HG03521 (cell line): ENCODE measurements at regions not wholly inside any gene's neighbourhood (a gene's known extent, or its start where the extent isn't known, plus 50 kb on each side); places are given as distances from the start of the nearest gene placed in this dataset.

ENCODE experiments used
- ATAC-seq: cut with Tn5 transposase; IDR thresholded peaks from one replicate; pipeline ENCODE4 v1.9.1; 2021; ENCODE audit warnings: mild to moderate bottlenecking, moderate library complexity; ENCODE audit not compliant: unreplicated experiment

DNA sequence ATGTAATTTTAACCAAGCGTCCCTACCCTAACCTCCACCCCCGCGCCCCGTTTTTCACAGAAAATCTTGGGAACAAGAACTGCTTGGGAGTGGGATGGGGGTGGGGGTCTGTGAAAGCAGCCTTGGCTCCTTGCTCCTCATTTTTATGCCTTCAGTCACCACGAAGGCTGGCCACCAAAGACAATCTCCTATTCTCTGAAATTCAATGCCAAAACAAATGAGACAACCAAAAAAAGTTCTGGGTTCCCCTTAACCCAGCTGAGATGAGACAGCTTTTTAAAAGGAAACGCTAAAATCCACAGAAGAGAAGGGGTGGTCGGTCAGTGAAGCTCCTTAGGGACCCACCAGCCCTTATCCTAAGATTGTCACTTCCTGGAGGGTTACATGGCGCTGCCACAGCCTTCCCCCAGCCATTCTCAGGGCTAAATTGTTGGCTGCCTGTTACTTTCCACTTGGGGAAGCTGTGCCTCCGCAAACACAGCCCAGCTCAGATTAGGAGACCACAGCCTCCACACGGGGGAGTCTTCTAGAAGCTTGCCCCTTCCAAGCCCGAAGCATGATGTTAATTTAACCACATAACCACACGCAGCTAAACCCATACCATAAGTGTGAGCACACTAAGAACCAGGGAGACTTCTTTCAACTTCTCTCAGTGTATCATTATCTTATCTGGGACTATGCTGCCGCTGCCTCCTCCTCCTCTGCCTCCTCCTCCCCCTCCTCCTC is 136.3 kb downstream of the FOXD1 start:
- no peak for ATAC-seq

GRCh38 chr5:73311291-73312110 is 137.1 kb downstream of the FOXD1 start:
- no peak for ATAC-seq

GRCh38 chr5:73307645-73308355 is 134.8 kb downstream of the TMEM174 start:
- ATAC-seq, result no peak

DNA sequence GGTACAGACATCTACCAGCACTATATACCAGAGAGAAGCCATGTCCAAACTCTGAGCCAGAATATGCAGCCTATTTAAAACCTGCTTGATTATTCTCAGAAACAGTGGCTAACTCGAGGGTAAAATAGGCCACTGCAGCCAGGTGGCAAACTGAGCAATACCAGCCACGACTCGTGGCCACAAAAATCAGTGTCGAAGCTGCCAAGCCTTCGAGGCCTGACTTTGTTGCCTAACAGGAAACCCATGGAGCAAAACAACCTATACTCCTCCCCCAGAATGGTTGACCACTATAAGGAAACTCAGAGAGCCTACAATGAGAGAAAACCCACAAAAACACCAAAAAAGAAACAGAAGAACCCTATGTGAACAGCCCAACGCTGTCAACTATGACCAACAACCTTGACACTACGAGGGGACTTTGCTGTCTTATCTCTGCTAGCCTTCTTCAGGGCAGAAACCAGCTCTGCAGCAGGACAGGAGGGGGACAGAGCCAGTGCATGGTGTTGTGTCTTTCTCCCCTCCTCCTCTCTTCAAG is 133.8 kb downstream of the TMEM174 start:
- no peak for ATAC-seq

GRCh38 chr5:73306078-73306719 is 133.2 kb downstream of the TMEM174 start:
- ATAC-seq, result no peak

DNA sequence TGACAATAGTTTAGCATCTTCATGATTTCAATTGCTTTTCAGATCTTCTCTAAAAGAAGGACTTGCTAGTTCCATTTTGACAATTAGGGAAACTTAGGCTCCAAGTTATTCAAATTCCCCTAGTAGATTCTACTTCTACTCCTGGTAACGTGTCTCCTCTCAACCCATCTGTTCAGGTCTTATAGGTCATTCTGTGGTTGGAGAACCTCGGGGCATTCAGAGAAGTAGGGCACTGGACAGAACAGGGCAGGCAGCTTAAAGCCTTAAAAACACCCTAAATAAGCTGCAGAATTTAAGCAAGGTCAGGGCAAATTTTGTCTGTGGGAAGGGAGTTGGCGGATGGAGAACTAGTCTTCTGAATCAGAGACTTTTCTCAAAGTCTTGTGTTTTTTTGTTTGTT is 132.4 kb downstream of the TMEM174 start:
- no peak for ATAC-seq

- ATAC-seq, result no peak
Measured at GRCh38 chr5:73304381-73304780, 131.4 kb downstream of the TMEM174 start.

DNA sequence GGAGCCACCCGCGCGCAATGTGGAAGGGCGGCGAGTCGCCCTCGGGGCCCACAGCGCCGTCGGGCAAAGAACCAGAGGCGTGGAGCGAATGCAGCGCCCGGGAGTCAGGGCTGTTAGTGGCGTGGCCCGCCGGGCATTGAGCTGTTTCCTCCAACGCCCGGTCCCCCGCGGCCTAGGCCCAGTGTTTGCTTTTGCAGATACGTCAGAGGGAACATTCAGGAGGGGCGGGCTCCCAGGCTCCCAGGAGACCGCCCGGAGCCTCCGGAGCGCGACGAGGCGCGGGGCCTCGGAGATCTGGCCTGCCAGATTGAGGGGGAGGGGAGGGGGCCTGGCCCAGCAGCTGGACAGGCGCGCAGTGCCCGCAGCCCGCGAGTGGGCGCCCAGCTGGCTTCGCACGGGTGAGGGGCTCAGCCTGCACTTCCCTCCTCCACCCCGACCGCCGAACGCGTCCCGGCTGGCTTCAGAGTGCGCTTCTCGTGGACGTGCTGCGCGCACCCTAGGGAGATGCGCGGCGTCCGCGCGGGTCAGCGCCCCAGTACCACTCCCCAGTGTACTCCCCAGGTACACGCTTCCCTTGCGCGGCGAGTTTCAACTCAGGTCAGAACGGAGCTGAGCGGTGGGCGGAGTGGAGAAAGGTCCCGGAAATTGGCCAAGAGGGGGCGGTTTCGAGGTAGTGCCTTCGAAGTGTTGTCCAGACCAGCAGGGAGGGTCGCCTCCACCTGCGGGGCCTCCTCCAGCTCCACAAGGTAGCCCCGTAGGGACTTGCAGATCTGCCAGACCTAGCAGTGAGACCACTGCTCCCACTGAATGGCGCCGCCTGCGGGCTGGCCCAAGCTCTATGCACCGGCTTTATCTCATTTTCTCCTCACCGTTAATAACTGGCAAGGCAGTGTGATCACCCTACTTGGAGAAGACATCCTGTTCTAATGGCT is 130.4 kb downstream of the TMEM174 start:
- ATAC-seq, result no peak

DNA sequence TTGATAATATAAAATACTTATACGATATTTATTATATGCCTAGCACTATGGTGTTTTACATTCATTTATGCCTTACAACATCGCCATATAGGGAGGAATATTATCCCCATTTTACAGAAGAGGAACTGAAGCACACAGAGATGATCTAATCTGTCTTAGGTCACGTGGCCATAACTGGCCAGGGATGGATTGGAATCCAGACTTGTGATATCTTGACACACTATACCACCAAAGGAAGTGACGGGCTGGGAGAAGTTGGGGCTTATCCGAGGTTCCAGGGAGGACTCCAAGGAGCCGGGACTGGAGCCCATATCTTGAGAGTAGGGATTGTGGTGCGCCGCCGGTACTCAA is 129.8 kb downstream of the TMEM174 start:
- ATAC-seq, result no peak

DNA sequence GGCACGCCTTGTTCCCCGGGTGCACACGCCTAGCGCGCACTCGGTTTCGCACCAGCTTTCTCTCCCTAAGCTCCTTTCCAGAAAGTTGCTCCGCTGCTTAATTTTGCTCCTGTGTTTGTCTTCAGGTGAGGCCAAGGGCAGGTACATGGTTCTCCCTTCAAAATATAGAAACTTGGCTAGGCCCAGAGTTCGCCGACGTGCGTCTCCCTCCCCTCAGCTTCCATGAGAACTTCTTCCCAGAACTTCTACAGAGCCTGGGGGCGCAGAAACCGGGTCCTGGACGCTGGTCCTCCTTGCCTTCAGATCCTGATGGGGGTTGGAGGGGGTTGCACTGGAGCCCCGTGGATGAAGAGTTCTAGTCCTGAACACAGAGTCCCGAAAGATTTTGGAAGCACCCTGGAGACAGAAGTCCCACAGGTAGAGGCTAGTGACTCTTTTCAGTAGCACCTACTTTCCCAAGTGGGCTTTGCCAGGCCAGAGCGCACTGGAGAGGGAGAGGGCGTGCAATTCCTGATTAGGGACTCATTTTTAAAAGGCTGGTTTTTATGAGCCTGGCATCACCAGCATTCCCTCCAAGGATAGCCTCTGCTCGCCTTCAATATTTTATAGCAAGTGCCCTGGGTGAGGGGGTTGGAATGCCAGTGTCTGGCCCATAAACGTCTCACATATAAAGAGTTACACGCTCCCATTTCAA is 128.4 kb downstream of the TMEM174 start:
- no peak for ATAC-seq

- ATAC-seq, result no peak
Measured at GRCh38 chr5:73300337-73301207, 127.6 kb downstream of the TMEM174 start.

DNA sequence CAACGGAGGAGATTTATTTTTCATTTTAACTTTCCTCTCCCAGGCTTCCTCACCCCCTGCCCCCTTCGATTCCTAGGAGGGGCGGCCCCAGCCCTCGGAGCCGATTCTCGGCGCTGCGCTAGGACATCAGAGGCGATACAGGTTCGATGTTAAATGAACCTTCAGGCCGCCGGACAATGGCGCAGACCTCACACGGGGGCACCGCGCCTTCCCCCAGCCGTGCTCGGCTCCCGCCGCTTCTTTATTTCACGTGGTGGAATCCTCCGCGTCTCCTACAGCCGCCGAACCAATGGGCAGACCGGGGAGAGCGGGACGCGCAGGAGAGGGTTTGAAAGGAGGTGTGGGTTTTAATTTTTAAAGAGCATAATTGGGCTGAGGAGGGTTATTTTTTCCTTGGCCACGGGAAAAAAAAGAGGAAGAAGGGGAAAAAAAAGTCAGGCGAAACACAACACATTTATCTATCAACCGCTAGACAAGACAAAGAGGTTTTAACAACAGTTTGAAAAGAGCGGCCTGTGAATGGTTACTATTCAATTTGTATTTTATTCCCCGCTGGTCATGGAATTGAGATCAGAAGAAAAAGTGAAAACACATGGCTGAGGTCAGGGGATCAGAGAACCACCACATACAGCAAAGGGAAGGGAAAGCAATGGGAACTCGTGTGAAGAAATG is 126.8 kb downstream of the TMEM174 start:
- ATAC-seq, result no peak

DNA sequence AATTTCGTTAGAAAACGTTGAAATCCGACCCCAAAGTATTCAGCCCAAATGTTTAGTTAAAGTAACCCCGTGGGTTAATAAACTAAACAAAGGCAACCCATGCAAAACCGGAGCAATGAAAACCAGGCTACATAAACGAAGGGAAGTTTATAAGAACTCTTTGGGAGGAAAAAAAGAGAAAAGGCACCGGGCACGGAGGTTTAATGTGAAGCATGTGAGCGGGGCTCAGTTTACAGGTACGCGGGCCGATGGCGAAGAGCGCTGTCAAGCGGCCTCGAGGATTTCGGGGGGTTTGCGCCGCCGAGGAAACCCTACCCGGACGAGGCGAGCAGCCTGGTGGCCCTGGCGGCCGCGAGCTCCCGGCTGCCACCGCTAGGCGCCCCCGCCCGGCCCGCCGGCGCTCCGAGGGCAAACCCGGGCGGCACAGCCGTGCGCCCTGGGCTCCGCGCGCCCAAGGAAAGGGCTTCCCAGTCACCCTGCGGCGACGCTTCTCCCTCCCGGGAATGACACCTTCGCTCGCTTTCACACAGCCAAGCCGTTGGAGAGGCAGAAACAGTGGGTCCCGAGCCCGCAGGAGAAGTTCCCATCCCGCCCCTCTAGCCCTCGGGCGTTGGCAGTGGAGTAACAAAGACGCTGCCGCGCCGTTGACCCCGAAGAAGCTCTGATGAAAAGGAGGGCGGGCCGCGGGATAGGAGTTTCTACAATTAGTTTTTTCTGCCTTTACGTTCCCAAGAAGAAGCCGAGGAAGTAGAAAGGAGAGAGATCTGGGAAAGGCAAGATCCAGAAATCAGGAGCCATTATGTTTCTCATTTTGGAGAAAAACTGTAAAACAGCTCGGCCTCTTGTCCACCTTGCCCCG is 126.0 kb downstream of the TMEM174 start:
- no peak for ATAC-seq

GRCh38 chr5:73298251-73298771 is 125.3 kb downstream of the TMEM174 start:
- no peak for ATAC-seq

DNA sequence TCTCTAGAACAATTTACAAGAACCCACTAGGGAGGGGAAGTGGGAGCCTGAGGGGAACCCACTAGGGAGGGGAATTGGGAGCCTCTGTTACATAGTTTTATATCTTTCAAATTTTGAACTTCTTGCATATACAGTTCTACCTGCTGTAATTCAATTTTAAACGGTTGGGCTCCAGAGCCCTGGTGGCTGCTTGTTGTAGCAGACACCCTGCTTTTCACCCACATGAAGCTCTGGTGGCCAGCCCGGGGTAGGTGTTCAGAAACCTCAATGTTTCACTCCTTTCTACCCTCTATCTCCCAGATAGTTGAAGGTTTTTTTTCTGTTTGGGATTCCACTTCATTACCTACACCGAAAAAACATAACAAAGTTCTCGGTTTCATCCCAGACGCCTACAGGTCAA is 124.4 kb downstream of the TMEM174 start:
- ATAC-seq, result no peak

DNA sequence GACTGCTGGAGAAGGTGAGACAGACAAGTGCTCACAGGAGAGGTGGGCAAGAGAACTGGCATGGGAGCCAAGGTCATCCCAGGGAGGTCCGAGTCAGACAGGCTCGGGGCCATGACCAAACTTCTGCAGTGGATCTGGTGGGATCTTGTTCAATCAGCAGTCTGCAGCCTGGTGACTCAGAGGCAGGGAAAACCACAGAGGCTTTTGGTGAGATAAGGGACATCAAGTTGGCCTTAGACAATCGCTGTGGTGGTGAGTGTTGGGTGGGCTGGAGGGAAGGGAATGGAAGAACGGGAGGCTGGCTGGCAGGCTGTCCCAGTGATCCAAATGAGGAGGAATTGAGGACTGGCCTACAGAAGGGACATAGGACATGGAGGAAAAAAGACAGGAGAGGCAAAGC is 123.8 kb downstream of the TMEM174 start:
- no peak for ATAC-seq

DNA sequence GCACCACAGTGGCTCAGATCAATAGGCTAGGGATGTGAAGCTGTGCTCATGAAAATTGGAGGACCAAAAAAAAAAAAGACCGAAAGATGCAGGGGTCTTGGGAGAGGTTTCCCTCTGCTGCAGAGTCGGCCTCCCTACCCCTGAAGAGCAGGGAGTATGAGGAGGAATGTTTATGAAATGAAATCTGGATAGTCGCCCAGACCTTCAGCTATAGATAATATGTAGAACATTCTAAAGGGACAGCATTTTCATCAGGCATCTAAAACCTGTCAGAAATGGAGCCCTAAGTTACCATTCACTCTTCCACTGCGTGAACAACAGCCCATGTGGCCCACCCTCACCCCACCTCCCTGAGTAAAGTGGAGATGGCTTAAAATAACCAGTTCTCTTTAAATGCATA is 122.9 kb downstream of the TMEM174 start:
- ATAC-seq, result no peak
